Activated CD8-positive, alpha-beta T cell treated with anti-CD3 and anti-CD28 coated beads for 36 hours (primary cell): ENCODE measurements at regions not wholly inside any gene's neighbourhood (a gene's known extent, or its start where the extent isn't known, plus 50 kb on each side); places are given as distances from the start of the nearest gene placed in this dataset.

Source experiments
- ATAC-seq: fragments of 200-7000 bp; cut with Tn5 transposase; one replicate; pipeline ENCODE4 v1.10.0; 2021; ENCODE audit warnings: mild to moderate bottlenecking, moderate library complexity
- CTCF ChIA-PET: fragments of 350-600 bp; sonication (Branson Sonifier 250); formaldehyde crosslinking; loops from one replicate; lab custom pipeline; 2021; ENCODE audit warnings: antibody characterized with exemption; lab: Charles Lee
- POLR2A ChIA-PET: fragments of 350-600 bp; sonication (Branson Sonifier 250); formaldehyde crosslinking; loops from one replicate; lab custom pipeline; 2021; ENCODE audit warnings: antibody characterized with exemption; lab: Charles Lee
- DNase-seq: peaks from one replicate; pipeline ENCODE4 v3.0.0-alpha.2; 2020
- H3K27ac Mint-ChIP-seq: one replicate; pipeline ENCODE4 v1.8.0; 2021; ENCODE audit warnings: mild to moderate bottlenecking, mixed read lengths
- H3K27me3 Mint-ChIP-seq: one replicate; pipeline ENCODE4 v1.8.0; 2021; ENCODE audit warnings: mixed read lengths
- H3K36me3 Mint-ChIP-seq: one replicate; pipeline ENCODE4 v1.8.0; 2021; ENCODE audit warnings: low read depth, mixed read lengths
- H3K4me1 Mint-ChIP-seq: one replicate; pipeline ENCODE4 v1.8.0; 2021; ENCODE audit warnings: low read depth, mixed read lengths
- H3K4me3 Mint-ChIP-seq: one replicate; pipeline ENCODE4 v1.8.0; 2021; ENCODE audit warnings: mild to moderate bottlenecking, moderate library complexity, mixed read lengths
- H3K9me3 Mint-ChIP-seq: one replicate; pipeline ENCODE4 v1.8.0; 2021; ENCODE audit warnings: mixed read lengths
- intact Hi-C: fragments of 100-400 bp; cut with micrococcal nuclease; formaldehyde crosslinking; loops from one replicate; pipeline ENCODE4 v1.10.0; 2022
- TF ChIP-seq, protein P1 (sequence below): fragments of 200-600 bp; IDR thresholded peaks from one replicate; pipeline ENCODE4 v1.8.0; 2022; ENCODE audit warnings: antibody characterized with exemption, mild to moderate bottlenecking

DNA sequence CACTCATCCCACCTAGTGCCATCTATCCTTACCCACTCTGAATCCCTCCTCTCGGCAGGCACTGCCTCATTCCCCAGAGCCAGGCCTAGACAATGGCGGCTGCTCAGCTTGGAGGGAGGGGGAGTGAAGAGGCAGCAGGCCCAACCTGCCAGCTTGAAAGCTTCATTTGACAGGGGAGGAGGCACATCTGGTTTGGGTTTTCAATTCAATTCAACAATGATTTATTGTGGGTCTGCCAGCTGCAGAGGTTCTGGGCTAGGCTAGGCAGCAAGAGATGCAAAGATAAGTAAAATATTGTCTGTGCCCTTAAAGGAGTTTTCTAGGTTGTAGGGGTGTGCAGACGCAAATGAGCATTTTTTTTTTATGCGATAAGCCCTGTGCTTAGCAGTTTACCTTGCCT lies 58.5 kb downstream of the RTL9 start:
- no peak overlapping the region for H3K27ac Mint-ChIP-seq
- TF ChIP-seq, protein P1, sequence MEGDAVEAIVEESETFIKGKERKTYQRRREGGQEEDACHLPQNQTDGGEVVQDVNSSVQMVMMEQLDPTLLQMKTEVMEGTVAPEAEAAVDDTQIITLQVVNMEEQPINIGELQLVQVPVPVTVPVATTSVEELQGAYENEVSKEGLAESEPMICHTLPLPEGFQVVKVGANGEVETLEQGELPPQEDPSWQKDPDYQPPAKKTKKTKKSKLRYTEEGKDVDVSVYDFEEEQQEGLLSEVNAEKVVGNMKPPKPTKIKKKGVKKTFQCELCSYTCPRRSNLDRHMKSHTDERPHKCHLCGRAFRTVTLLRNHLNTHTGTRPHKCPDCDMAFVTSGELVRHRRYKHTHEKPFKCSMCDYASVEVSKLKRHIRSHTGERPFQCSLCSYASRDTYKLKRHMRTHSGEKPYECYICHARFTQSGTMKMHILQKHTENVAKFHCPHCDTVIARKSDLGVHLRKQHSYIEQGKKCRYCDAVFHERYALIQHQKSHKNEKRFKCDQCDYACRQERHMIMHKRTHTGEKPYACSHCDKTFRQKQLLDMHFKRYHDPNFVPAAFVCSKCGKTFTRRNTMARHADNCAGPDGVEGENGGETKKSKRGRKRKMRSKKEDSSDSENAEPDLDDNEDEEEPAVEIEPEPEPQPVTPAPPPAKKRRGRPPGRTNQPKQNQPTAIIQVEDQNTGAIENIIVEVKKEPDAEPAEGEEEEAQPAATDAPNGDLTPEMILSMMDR = no peak
- CTCF ChIA-PET = interaction anchor here (3.2 to 22.7 kb wide), 2 partner anchors 9 to 254 kb away, joined by 14 to 449 read pairs; no protein-coding TSS in a partner anchor
- H3K4me3 Mint-ChIP-seq = no peak overlapping the region
- ATAC-seq (no peak), DNase-seq (no peak)
- POLR2A ChIA-PET = interaction anchor here (0.7 kb wide), 1 partner anchor 368 kb away, joined by 3 read pairs; no protein-coding TSS in a partner anchor
- no peaks in the 10 kb centered on the region for H3K9me3 Mint-ChIP-seq
- no peaks in the 10 kb centered on the region for H3K36me3 Mint-ChIP-seq
- peaks cover 2% of the 10 kb centered on the region for H3K27me3 Mint-ChIP-seq
- intact Hi-C loops = no loop called here
- peaks cover 2% of the 10 kb centered on the region for H3K4me1 Mint-ChIP-seq

DNA sequence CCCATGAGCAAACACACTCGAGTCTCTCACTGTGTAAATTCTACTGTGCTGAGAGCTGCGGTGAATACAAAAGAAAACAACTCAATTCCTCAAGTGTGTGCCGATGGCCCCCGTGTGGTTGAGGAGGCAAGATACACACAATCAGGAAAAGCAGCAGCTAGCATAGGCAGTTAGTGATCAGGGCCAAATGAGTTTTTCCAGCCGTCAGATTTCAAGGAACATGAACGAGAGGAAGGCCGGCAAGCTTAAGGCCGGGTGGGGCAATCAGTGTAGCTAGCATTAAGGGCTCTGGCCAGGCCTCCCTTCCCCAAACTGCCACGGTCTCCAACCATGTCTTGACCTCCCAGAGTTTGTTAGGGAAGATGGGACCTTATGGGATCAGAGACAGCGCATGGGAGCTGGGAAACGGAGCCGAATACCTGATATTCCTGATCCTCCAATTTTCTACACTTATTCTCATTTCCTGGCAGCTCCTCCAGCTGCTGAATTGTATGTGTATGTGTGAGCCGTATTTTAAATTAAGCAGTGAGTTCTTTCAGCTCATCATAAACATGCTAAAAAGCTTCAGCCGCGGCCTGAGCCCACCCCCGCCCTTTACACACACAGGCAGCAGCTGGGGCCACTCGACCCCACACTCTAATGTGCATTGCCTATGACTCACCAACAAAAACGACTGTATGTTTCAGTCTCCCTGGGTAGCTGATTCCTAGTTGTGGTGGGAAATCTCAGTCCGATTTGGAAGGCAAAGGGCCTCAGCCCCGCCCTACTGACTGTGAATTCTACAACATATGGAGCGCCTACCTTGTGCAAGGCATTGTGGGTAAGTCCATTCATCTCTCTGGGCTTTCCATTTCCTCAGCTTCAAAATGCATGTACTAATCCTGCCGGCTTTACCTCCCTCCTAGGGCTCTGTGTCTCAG lies 59.9 kb downstream of the RTL9 start:
- peaks cover 2% of the 10 kb centered on the region for H3K27me3 Mint-ChIP-seq
- TF ChIP-seq, protein P1 = no peak
- no peak overlapping the region for H3K4me3 Mint-ChIP-seq
- H3K9me3 Mint-ChIP-seq = no peaks in the 10 kb centered on the region
- ChIA-PET CTCF (interaction anchor here (1.1 to 22.7 kb wide), 4 partner anchors 11 to 272 kb away, joined by 4 to 449 read pairs (median 10); no protein-coding TSS in a partner anchor), POLR2A (interaction anchor here (0.5 kb wide), 1 partner anchor 215 kb away, joined by 3 read pairs; no protein-coding TSS in a partner anchor)
- no peak overlapping the region for H3K27ac Mint-ChIP-seq
- no peaks in the 10 kb centered on the region for H3K36me3 Mint-ChIP-seq
- DNase-seq = no peak
- H3K4me1 Mint-ChIP-seq = no peaks in the 10 kb centered on the region
- intact Hi-C loops = no loop called here
- no peak for ATAC-seq

DNA sequence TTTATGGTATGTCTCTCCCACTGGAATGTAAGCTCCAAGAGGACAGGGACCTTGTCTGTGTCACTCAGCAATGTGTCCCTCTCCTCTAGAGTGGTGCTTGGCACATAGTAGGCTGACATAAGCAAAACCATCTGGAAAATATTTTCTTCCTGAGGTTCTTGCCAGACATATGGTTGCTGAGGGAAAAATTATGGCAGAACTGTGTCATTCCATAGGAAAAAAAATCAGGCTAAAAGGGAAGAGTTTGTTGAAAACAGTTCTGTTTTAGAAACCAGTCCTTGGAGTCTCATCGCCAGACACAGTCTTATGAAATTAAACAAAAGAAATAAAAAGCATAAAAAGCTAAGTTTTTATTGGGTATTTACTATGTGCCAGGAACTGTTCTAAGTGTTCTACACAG lies 60.9 kb downstream of the RTL9 start:
- intact Hi-C loops = no loop called here
- Mint-ChIP-seq H3K27ac (no peak overlapping the region), H3K9me3 (no peaks in the 10 kb centered on the region), H3K27me3 (peaks cover 2% of the 10 kb centered on the region), H3K36me3 (no peaks in the 10 kb centered on the region), H3K4me1 (no peaks in the 10 kb centered on the region), H3K4me3 (no peak overlapping the region)
- ATAC-seq (no peak), DNase-seq (no peak)
- CTCF ChIA-PET = interaction anchor here (0.8 to 22.7 kb wide), 4 partner anchors 11 to 273 kb away, joined by 3 to 449 read pairs (median 10); no protein-coding TSS in a partner anchor
- POLR2A ChIA-PET = no interaction called here
- TF ChIP-seq, protein P1 = no peak

DNA sequence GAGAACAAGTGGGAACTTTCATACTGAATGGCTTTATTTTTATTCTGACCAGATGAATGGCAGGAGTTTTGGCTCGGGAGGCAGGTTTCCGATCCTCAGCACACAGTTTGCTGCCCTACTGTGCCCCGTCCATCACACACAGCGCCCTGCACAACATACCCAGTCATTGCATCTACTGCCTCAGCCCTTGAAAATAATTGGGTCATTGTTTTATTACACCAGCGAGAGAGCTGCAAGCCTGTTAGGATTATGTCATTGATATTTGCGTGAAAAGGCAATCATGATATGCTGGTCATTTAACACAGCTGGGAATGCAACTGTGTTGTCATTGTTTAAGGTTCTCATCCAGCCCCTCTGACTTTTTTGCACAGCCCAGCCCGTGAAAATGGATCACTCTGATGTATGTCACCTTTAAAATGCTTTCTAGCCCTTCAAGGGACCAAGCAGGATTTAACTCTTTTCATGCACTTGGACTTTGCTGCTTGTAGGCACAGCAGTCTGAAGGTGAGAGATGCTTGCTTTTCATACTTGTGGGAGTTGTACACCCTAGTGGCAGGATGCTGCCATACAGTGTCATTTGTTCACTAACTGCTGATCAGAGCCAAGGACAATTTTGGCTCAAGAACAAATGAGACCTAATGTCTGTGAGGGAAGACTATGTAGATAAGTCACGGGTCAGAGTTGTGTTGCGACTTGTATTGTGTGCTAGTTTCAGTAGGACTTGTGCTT lies 62.3 kb downstream of the RTL9 start:
- H3K4me3 Mint-ChIP-seq = no peak overlapping the region
- TF ChIP-seq, protein P1 = no peak
- H3K9me3 Mint-ChIP-seq = no peaks in the 10 kb centered on the region
- no peaks in the 10 kb centered on the region for H3K36me3 Mint-ChIP-seq
- H3K4me1 Mint-ChIP-seq = no peaks in the 10 kb centered on the region
- intact Hi-C loops = no loop called here
- no peak overlapping the region for H3K27ac Mint-ChIP-seq
- ChIA-PET CTCF (interaction anchor here (0.7 to 22.7 kb wide), 4 partner anchors 8 to 432 kb away, joined by 3 to 449 read pairs (median 4); no protein-coding TSS in a partner anchor), POLR2A (no interaction called here)
- ATAC-seq (no peak), DNase-seq (no peak)
- peaks cover 2% of the 10 kb centered on the region for H3K27me3 Mint-ChIP-seq
